ENCODE measurements at regions not wholly inside any gene's neighbourhood (a gene's known extent, or its start where the extent isn't known, plus 50 kb on each side); places are given as distances from the start of the nearest gene placed in this dataset.

DNA sequence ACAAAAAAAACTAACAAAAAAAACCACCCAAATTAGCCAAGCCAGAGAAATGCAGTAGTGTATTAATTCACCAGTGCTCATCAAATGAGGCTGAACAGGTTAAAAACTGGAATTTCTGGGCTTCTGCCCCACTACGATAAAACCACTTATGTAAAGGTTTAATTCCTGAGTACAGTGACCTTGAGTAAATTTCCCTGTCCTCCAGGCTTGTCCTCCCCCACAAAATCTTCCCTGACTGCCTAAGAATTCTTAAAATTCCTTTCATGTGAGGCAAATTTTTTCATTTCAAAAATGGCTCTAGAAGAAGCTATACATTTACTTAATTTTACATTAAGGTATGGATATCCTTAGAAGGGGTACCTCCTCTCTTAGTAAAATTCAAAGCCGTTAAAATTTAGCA, 80.1 kb upstream of the ID4 start:
- Histone ChIP-seq H4K20me1 (ENCODE audit: insufficient read depth) (no peaks in the 10 kb centered on the region), H3K9ac (ENCODE audit: low read length) (no peak overlapping the region), H3K9me2 (ENCODE audit: insufficient read depth) (no peaks in the 10 kb centered on the region), H3K27ac (ENCODE audit: low read depth, low read length) (no peak overlapping the region), H3K36me3 (ENCODE audit: control insufficient read depth in 1 of 2, insufficient read depth in 2 of 2, low read length in 2 of 2) (no peaks in the 10 kb centered on the region), H3K4me1 (ENCODE audit: control insufficient read depth in 1 of 2, insufficient read depth in 2 of 2, low read length in 2 of 2) (peaks cover 15 to 26% of the 10 kb centered on the region in 2 experiments; a peak in 3 of 4 replicates), H2AFZ (ENCODE audit: low read depth, low read length, poor library complexity, severe bottlenecking) (no peak overlapping the region), H3K9me3 (ENCODE audit: control insufficient read depth in 1 of 2, insufficient read depth in 1 of 2, low read depth in 1 of 2, low read length in 2 of 2) (no peaks in the 10 kb centered on the region), H3K4me2 (ENCODE audit: low read length) (peak overlapping the region; percentile 9; the same call in 1 of the 2 replicates), H3K79me2 (ENCODE audit: insufficient read depth, low read length) (no peaks in the 10 kb centered on the region), H3K27me3 (ENCODE audit: insufficient read depth, low read length) (no peaks in the 10 kb centered on the region), H3K4me3 (replicated peaks in 1 of 2; ENCODE audit: low read depth in 1 of 2, low read length in 2 of 2) (no peak overlapping the region)
- intact Hi-C loops (cut with micrococcal nuclease), result no loop called here
- TF ChIP-seq, protein P1, sequence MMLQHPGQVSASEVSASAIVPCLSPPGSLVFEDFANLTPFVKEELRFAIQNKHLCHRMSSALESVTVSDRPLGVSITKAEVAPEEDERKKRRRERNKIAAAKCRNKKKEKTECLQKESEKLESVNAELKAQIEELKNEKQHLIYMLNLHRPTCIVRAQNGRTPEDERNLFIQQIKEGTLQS (IDR thresholded peaks at IDR 0.05), result no peak
- no peak for TF ChIP-seq YY1 (IDR thresholded peaks at IDR 0.05; ENCODE audit: extremely low read depth, insufficient replicate concordance, low read depth, low read length)
- TF ChIP-seq ELF1 (IDR thresholded peaks at IDR 0.05; ENCODE audit: borderline replicate concordance, low read depth), result no peak
- no peak for TF ChIP-seq RAD21 (IDR thresholded peaks at IDR 0.05; ENCODE audit: low read depth)
- TF ChIP-seq ZBTB33 (IDR thresholded peaks at IDR 0.05; ENCODE audit: extremely low read depth, insufficient replicate concordance, low read length), result no peak
- no peak for TF ChIP-seq EZH2 (IDR thresholded peaks at IDR 0.05)
- no peak for TF ChIP-seq FOSL1 (IDR thresholded peaks at IDR 0.05; ENCODE audit: low read depth)
- TF ChIP-seq, protein P2, sequence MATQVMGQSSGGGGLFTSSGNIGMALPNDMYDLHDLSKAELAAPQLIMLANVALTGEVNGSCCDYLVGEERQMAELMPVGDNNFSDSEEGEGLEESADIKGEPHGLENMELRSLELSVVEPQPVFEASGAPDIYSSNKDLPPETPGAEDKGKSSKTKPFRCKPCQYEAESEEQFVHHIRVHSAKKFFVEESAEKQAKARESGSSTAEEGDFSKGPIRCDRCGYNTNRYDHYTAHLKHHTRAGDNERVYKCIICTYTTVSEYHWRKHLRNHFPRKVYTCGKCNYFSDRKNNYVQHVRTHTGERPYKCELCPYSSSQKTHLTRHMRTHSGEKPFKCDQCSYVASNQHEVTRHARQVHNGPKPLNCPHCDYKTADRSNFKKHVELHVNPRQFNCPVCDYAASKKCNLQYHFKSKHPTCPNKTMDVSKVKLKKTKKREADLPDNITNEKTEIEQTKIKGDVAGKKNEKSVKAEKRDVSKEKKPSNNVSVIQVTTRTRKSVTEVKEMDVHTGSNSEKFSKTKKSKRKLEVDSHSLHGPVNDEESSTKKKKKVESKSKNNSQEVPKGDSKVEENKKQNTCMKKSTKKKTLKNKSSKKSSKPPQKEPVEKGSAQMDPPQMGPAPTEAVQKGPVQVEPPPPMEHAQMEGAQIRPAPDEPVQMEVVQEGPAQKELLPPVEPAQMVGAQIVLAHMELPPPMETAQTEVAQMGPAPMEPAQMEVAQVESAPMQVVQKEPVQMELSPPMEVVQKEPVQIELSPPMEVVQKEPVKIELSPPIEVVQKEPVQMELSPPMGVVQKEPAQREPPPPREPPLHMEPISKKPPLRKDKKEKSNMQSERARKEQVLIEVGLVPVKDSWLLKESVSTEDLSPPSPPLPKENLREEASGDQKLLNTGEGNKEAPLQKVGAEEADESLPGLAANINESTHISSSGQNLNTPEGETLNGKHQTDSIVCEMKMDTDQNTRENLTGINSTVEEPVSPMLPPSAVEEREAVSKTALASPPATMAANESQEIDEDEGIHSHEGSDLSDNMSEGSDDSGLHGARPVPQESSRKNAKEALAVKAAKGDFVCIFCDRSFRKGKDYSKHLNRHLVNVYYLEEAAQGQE (IDR thresholded peaks at IDR 0.05; ENCODE audit: low read depth), result no peak
- no peak for TF ChIP-seq ZNF274 (IDR thresholded peaks at IDR 0.05; ENCODE audit: low read depth, low read length)
- TF ChIP-seq TCF7L2 (IDR thresholded peaks at IDR 0.05; ENCODE audit: borderline replicate concordance, extremely low read depth, insufficient read depth, insufficient read length), result no peak
- TF ChIP-seq SP1 (IDR thresholded peaks at IDR 0.05; ENCODE audit: low read depth), result no peak
- no peak for TF ChIP-seq EGR1 (IDR thresholded peaks at IDR 0.05; ENCODE audit: low read depth)
- no peak for TF ChIP-seq ZFX (IDR thresholded peaks at IDR 0.05)
- TF ChIP-seq POLR2AphosphoS5 (IDR thresholded peaks at IDR 0.05; ENCODE audit: low read depth, low read length), result no peak
- DNase-seq (ENCODE audit: low read depth, low spot score) (no peak), ATAC-seq (no peak)
- RAD21 ChIA-PET (ENCODE audit: low non-redundant PET in 1 of 2, low total read pairs in 2 of 2, uncharacterized antibody in 2 of 2, unreplicated experiment in 2 of 2), result no interaction called here
- POLR2A ChIA-PET, result no interaction called here
- CTCF ChIA-PET, result no interaction called here
- no TSS peak for BruUV-seq (replicated peaks)
